NT2/D1 (cell line): ENCODE measurements at regions not wholly inside any gene's neighbourhood (a gene's known extent, or its start where the extent isn't known, plus 50 kb on each side); places are given as distances from the start of the nearest gene placed in this dataset.

Experiments used
- YY1 ChIP-seq: IDR thresholded peaks from 2 replicates; pipeline ENCODE4 v1.6.1; 2011; ENCODE audit not compliant: insufficient read length, insufficient read depth
- ZNF274 ChIP-seq: IDR thresholded peaks from 2 replicates; pipeline ENCODE4 v1.6.1; 2011; ENCODE audit warnings: mild to moderate bottlenecking, low read depth, low read length

GRCh38 chr2:62426154-62426912 is 79.7 kb downstream of the TMEM17 start:
- no peak for TF ChIP-seq YY1
- no peak for TF ChIP-seq ZNF274
